PC-3 (cell line): ENCODE measurements at regions not wholly inside any gene's neighbourhood (a gene's known extent, or its start where the extent isn't known, plus 50 kb on each side); places are given as distances from the start of the nearest gene placed in this dataset.

Experiments
- EZH2 ChIP-seq: fragments of 300-600 bp; sonication (generic); IDR thresholded peaks from one replicate; pipeline ENCODE4 v1.6.1; 2017; ENCODE audit warnings: antibody characterized with exemption, mild to moderate bottlenecking, low read length; ENCODE audit not compliant: unreplicated experiment
- EZH2phosphoT487 ChIP-seq: fragments of 300-600 bp; sonication (generic); IDR thresholded peaks from 2 replicates; pipeline ENCODE4 v1.6.1; 2018; ENCODE audit warnings: mild to moderate bottlenecking, antibody characterized with exemption, low read length, borderline replicate concordance
- TF ChIP-seq, protein P1 (sequence below): fragments of 300-600 bp; sonication (generic); conservative IDR thresholded peaks from 2 replicates; pipeline ENCODE4 v1.5.1; 2017; ENCODE audit warnings: antibody characterized with exemption, low read depth, mild to moderate bottlenecking, low read length

DNA sequence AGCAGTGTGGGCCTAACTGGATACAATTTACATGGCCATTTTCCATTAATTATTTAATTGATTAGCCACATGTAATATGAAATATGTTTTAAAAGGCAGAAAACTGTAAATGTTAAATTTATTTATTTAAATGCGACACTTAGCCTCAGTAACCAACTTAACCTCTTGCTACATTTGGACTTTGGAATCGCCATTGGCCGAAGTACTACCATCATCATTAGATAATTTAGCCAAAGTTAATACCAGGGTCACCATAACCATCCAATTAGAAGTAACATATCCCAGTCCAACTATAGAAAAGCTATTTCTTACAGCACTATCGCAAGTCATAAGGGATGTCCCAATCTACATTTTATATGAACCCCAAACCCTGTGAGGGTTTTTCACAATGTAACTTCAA is 558.6 kb upstream of the IGFBP3 start:
- TF ChIP-seq, protein P1, sequence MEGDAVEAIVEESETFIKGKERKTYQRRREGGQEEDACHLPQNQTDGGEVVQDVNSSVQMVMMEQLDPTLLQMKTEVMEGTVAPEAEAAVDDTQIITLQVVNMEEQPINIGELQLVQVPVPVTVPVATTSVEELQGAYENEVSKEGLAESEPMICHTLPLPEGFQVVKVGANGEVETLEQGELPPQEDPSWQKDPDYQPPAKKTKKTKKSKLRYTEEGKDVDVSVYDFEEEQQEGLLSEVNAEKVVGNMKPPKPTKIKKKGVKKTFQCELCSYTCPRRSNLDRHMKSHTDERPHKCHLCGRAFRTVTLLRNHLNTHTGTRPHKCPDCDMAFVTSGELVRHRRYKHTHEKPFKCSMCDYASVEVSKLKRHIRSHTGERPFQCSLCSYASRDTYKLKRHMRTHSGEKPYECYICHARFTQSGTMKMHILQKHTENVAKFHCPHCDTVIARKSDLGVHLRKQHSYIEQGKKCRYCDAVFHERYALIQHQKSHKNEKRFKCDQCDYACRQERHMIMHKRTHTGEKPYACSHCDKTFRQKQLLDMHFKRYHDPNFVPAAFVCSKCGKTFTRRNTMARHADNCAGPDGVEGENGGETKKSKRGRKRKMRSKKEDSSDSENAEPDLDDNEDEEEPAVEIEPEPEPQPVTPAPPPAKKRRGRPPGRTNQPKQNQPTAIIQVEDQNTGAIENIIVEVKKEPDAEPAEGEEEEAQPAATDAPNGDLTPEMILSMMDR = no peak
- TF ChIP-seq EZH2 (no peak), EZH2phosphoT487 (no peak)
